Astrocyte of the spinal cord (primary cell): ENCODE measurements at regions not wholly inside any gene's neighbourhood (a gene's known extent, or its start where the extent isn't known, plus 50 kb on each side); places are given as distances from the start of the nearest gene placed in this dataset.

Source experiments
- DNase-seq: peaks from one replicate; pipeline ENCODE4 v3.0.0; 2011; ENCODE audit warnings: low read depth, low spot score
- H3K4me3 ChIP-seq: 2 replicates; pipeline ENCODE4 v1.5.1; 2011; ENCODE audit warnings: low read depth, mild to moderate bottlenecking, low read length, moderate library complexity
- in situ Hi-C: cut with HindIII; loops from 2 replicates; pipeline ENCODE4 v1.10.0; 2017; ENCODE audit warnings: low sequenced_read_pairs
- TF ChIP-seq, protein P1 (sequence below): IDR thresholded peaks from 2 replicates; pipeline ENCODE4 v1.5.1; 2012; ENCODE audit warnings: low read depth, mild to moderate bottlenecking, low read length, inconsistent platforms

DNA sequence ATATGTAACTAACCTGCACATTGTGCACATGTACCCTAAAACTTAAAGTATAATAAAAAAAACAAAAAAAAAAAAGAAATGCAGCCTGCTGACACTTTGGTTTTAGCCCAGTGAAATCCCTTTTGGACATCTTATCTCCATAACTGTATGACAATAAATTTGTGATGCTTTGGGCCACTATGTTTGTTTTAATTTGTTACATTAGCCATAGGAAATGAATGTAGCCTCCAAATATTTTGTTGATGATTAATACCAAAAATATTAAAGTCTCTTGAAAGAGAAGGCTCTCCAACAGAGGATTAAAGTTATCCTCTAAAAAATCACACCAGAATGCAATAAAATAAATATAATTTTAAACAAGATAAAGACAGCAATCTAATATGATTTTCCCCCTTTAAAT, 852.7 kb upstream of the SLIT2 start:
- H3K4me3 ChIP-seq, result no peak overlapping the region
- in situ Hi-C loops, result no loop called here
- peak; percentile 31 for DNase-seq
- TF ChIP-seq, protein P1, sequence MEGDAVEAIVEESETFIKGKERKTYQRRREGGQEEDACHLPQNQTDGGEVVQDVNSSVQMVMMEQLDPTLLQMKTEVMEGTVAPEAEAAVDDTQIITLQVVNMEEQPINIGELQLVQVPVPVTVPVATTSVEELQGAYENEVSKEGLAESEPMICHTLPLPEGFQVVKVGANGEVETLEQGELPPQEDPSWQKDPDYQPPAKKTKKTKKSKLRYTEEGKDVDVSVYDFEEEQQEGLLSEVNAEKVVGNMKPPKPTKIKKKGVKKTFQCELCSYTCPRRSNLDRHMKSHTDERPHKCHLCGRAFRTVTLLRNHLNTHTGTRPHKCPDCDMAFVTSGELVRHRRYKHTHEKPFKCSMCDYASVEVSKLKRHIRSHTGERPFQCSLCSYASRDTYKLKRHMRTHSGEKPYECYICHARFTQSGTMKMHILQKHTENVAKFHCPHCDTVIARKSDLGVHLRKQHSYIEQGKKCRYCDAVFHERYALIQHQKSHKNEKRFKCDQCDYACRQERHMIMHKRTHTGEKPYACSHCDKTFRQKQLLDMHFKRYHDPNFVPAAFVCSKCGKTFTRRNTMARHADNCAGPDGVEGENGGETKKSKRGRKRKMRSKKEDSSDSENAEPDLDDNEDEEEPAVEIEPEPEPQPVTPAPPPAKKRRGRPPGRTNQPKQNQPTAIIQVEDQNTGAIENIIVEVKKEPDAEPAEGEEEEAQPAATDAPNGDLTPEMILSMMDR, result no peak

DNA sequence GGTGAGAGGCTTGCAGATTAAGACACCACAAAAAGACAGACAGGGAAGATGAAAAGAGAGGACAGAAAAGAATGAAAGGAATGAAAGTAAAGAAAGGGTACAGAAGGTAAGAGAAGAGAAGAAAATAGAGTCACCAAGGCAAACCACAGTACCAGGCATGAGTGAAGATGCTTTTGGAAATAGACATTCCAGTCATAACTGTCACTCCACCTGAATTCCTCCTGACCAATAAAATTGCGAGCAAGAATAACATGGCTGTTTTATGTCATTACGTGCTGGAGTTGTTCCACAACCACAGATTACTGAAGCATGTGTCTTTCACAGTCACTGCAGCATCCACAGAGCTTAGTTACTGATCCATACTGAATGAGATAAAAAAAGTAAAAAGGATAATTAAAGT, 864.9 kb upstream of the SLIT2 start:
- in situ Hi-C loops, result no loop called here
- TF ChIP-seq, protein P1, result no peak
- no peak for DNase-seq
- H3K4me3 ChIP-seq, result no peak overlapping the region

DNA sequence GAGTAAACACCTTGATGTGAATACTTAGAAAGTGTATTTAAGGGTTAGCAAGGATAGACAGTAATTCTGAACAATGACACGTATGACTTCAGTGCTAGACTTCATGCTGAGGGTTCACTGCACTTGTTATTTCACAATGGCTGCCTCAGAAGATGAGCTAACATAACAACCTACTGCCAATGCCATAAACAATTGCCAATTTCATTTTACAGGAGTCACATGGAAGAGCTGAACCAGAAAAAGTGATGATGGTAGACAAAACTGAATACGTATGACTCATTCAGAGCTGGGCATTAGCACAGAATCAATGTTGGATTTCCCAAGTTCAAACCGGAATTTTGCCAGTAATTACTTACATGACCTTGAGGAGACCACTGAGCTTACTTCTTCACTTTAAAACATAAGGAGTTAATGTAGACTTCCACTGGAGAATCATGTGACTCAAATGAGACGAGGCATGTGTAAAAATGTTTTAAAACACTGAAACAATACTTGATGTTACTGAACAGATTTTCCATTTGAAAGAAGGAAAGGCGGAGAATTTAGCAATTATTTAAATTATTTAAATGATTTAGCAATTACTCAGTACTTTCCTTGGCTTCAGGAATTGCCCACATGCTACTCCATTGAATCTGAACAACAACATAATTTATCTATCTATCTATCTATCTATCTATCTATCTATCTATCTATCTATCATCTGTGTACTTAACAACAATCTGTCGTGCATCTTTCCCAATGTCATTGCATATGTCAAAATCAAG, 868.5 kb upstream of the SLIT2 start:
- TF ChIP-seq, protein P1, result no peak

DNA sequence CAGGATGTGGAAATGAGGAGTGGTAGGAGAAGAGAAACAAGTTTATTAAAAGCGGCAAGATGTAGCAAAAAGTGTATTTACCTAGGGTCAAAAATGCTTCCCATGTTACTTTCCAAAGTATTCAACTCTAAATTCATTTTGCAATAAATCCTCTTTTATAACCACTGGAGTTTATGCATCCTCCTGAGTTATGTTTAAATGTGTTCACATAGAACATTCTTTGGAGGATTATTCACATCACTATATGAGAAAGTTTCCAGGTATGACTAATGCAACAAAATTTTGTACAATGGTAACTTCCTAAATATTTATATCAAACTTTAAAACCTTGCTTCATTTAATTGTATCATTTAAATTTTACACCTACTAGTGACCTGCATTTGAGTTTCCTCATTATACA, 870.6 kb upstream of the SLIT2 start:
- TF ChIP-seq, protein P1, result no peak
- DNase-seq, result peak; percentile 67
- in situ Hi-C loops, result no loop called here
- H3K4me3 ChIP-seq, result no peak overlapping the region

More for the DNA sequence above, 868.5 kb upstream of the SLIT2 start:
- peak; percentile 29 for DNase-seq
- H3K4me3 ChIP-seq, result no peak overlapping the region
- in situ Hi-C loops, result no loop called here

- TF ChIP-seq, protein P1, result no peak
- no peak overlapping the region for H3K4me3 ChIP-seq
- peak; percentile 50 for DNase-seq
- in situ Hi-C loops, result no loop called here
These were observed 871.1 kb upstream of the SLIT2 start for GRCh38 chr4:19380600-19380999.

GRCh38 chr4:19379191-19379708, 872.5 kb upstream of the SLIT2 start:
- in situ Hi-C loops, result no loop called here
- H3K4me3 ChIP-seq, result no peak overlapping the region
- no peak for DNase-seq
- TF ChIP-seq, protein P1, result no peak
